Trophoblast cell (in vitro differentiated cells and primary cell): ENCODE measurements at regions not wholly inside any gene's neighbourhood (a gene's known extent, or its start where the extent isn't known, plus 50 kb on each side); places are given as distances from the start of the nearest gene placed in this dataset.

Experiments
- DNase-seq, 2 donors: peaks; one replicate each; pipeline ENCODE4 v3.0.0-alpha.2; 2016
- H2AFZ ChIP-seq: 2 replicates; pipeline ENCODE4 v1.6.1; 2013; ENCODE audit warnings: low read length, moderate library complexity, mild to moderate bottlenecking; ENCODE audit not compliant: insufficient read depth, poor library complexity
- H2AK5ac ChIP-seq: 2 replicates; pipeline ENCODE4 v1.6.1; 2013; ENCODE audit warnings: mild to moderate bottlenecking, low read length
- H2BK120ac ChIP-seq: 2 replicates; pipeline ENCODE4 v1.6.1; 2013; ENCODE audit warnings: low read length, mild to moderate bottlenecking, moderate library complexity; ENCODE audit not compliant: insufficient read depth, poor library complexity
- H2BK12ac ChIP-seq: 2 replicates; pipeline ENCODE4 v1.6.1; 2013; ENCODE audit warnings: mild to moderate bottlenecking, low read length, moderate library complexity
- H2BK5ac ChIP-seq: 2 replicates; pipeline ENCODE4 v1.6.1; 2013; ENCODE audit warnings: low read length, low read depth, moderate library complexity, mild to moderate bottlenecking; ENCODE audit not compliant: poor library complexity
- H3K14ac ChIP-seq: 2 replicates; pipeline ENCODE4 v1.6.1; 2013; ENCODE audit warnings: mild to moderate bottlenecking, low read length
- H3K18ac ChIP-seq: 2 replicates; pipeline ENCODE4 v1.6.1; 2013; ENCODE audit warnings: mild to moderate bottlenecking, low read length
- H3K23ac ChIP-seq: 2 replicates; pipeline ENCODE4 v1.6.1; 2013; ENCODE audit warnings: low read length
- H3K27ac ChIP-seq: 2 replicates; pipeline ENCODE4 v1.5.1; 2013; ENCODE audit warnings: low read depth, mild to moderate bottlenecking, inconsistent platforms, low read length, moderate library complexity
- H3K27me3 ChIP-seq: 2 replicates; pipeline ENCODE4 v1.6.1; 2013; ENCODE audit warnings: inconsistent platforms, mild to moderate bottlenecking, low read length, moderate library complexity; ENCODE audit not compliant: insufficient read depth
- H3K36me3 ChIP-seq, 2 experiments: 1 replicate in 1 of 2; 2 replicates in 1 of 2; pipeline ENCODE4 v1.6.1; 2013; ENCODE audit warnings: low read length in 2 of 2, mild to moderate bottlenecking in 2 of 2, moderate library complexity in 1 of 2; ENCODE audit not compliant: insufficient read depth in 2 of 2, control insufficient read depth in 1 of 2
- H3K4ac ChIP-seq: 2 replicates; pipeline ENCODE4 v1.6.1; 2013; ENCODE audit warnings: low read depth, mild to moderate bottlenecking, low read length, moderate library complexity
- H3K4me1 ChIP-seq, 2 experiments: 1 replicate in 1 of 2; 2 replicates in 1 of 2; pipeline ENCODE4 v1.6.1; 2013; ENCODE audit warnings: low read length in 2 of 2, mild to moderate bottlenecking in 2 of 2, moderate library complexity in 1 of 2; ENCODE audit not compliant: insufficient read depth in 2 of 2, control insufficient read depth in 1 of 2
- H3K4me2 ChIP-seq: 2 replicates; pipeline ENCODE4 v1.6.1; 2013; ENCODE audit warnings: inconsistent platforms, mild to moderate bottlenecking, low read length, moderate library complexity
- H3K4me3 ChIP-seq: 2 replicates; pipeline ENCODE4 v1.5.1; 2013; ENCODE audit warnings: mild to moderate bottlenecking, low read depth, low read length, inconsistent platforms
- H3K79me1 ChIP-seq: one replicate; pipeline ENCODE4 v1.6.1; 2013; ENCODE audit warnings: low read length
- H3K79me2 ChIP-seq: 2 replicates; pipeline ENCODE4 v1.6.1; 2013; ENCODE audit warnings: low read length, mild to moderate bottlenecking; ENCODE audit not compliant: control insufficient read depth, insufficient read depth, poor library complexity
- H3K9ac ChIP-seq: 2 replicates; pipeline ENCODE4 v1.6.1; 2013; ENCODE audit warnings: mild to moderate bottlenecking, low read length
- H3K9me3 ChIP-seq: 2 replicates; pipeline ENCODE4 v1.6.1; 2013; ENCODE audit warnings: low read depth, mild to moderate bottlenecking, control low read depth, inconsistent platforms, low read length; ENCODE audit not compliant: insufficient read depth
- H4K12ac ChIP-seq: 2 replicates; pipeline ENCODE4 v1.6.1; 2013; ENCODE audit warnings: low read depth, mild to moderate bottlenecking, low read length, moderate library complexity
- H4K8ac ChIP-seq: 2 replicates; pipeline ENCODE4 v1.6.1; 2013; ENCODE audit warnings: low read depth, mild to moderate bottlenecking, low read length, moderate library complexity
- H4K91ac ChIP-seq: one replicate; pipeline ENCODE4 v1.6.1; 2013; ENCODE audit warnings: low read depth, mild to moderate bottlenecking, low read length, moderate library complexity
- WGBS: extraction: QIAGEN DNeasy Blood & Tissue Kit; methylation state at CpG from one replicate; pipeline ENCODE4 v1.1.7; 2013; ENCODE audit warnings: missing lambda C conversion rate; ENCODE audit not compliant: insufficient read length, insufficient coverage; ENCODE audit errors: extremely low coverage; 5-methylcytosine and 5-hydroxymethylcytosine counted together

GRCh38 chr21:35326677-35327076, 277.6 kb upstream of the RUNX1 start:
- Histone ChIP-seq H3K23ac (no peak overlapping the region), H3K9ac (no peak overlapping the region), H3K4me2 (no peak overlapping the region), H3K9me3 (peaks cover 2% of the 10 kb centered on the region), H2AK5ac (no peak overlapping the region), H3K4me3 (no peak overlapping the region), H2BK120ac (no peak overlapping the region), H3K79me2 (no peaks in the 10 kb centered on the region), H3K27ac (no peak overlapping the region), H3K36me3 (no peaks in the 10 kb centered on the region), H2BK5ac (no peak overlapping the region), H3K4ac (no peak overlapping the region), H4K12ac (no peak overlapping the region), H2AFZ (no peak overlapping the region), H3K14ac (no peak overlapping the region), H3K79me1 (no peaks in the 10 kb centered on the region), H3K18ac (no peak overlapping the region), H4K91ac (no peak overlapping the region), H3K4me1 (peaks cover 0 to 10% of the 10 kb centered on the region in 2 experiments), H3K27me3 (no peaks in the 10 kb centered on the region), H4K8ac (no peak overlapping the region), H2BK12ac (no peak overlapping the region)
- WGBS: no CpG with 5 or more reads among the region's 2 CpGs
- no peak for DNase-seq

GRCh38 chr21:35325953-35326352, 276.9 kb upstream of the RUNX1 start:
- no peaks in the 10 kb centered on the region for H3K27me3 ChIP-seq
- H3K9me3 ChIP-seq: peaks cover 2% of the 10 kb centered on the region
- H3K9ac ChIP-seq: no peak overlapping the region
- no peak overlapping the region for H2BK12ac ChIP-seq
- H3K23ac ChIP-seq: no peak overlapping the region
- H3K79me2 ChIP-seq: no peaks in the 10 kb centered on the region
- peaks cover 0 to 10% of the 10 kb centered on the region in 2 experiments for H3K4me1 ChIP-seq
- no peak overlapping the region for H3K18ac ChIP-seq
- no peak overlapping the region for H2BK120ac ChIP-seq
- H2AFZ ChIP-seq: no peak overlapping the region
- H2AK5ac ChIP-seq: no peak overlapping the region
- no peak overlapping the region for H3K4ac ChIP-seq
- H4K12ac ChIP-seq: no peak overlapping the region
- H3K79me1 ChIP-seq: no peaks in the 10 kb centered on the region
- WGBS: no CpG with 5 or more reads among the region's 2 CpGs
- no peak overlapping the region for H2BK5ac ChIP-seq
- H3K4me3 ChIP-seq: no peak overlapping the region
- no peak overlapping the region for H3K14ac ChIP-seq
- no peak overlapping the region for H4K91ac ChIP-seq
- no peak overlapping the region for H4K8ac ChIP-seq
- DNase-seq: no peak
- no peaks in the 10 kb centered on the region for H3K36me3 ChIP-seq
- no peak overlapping the region for H3K27ac ChIP-seq
- H3K4me2 ChIP-seq: no peak overlapping the region

- H3K9me3 ChIP-seq: peaks cover 2% of the 10 kb centered on the region
- H4K91ac ChIP-seq: no peak overlapping the region
- H4K8ac ChIP-seq: no peak overlapping the region
- H3K27me3 ChIP-seq: no peaks in the 10 kb centered on the region
- no peak overlapping the region for H2AK5ac ChIP-seq
- no peak overlapping the region for H3K4me2 ChIP-seq
- no peak overlapping the region for H2BK5ac ChIP-seq
- H2BK12ac ChIP-seq: peak overlapping the region; percentile 32
- no peak overlapping the region for H3K9ac ChIP-seq
- no peak overlapping the region for H3K27ac ChIP-seq
- peak overlapping the region; percentile 20 for H3K14ac ChIP-seq
- no peak overlapping the region for H3K4ac ChIP-seq
- no peak overlapping the region for H2BK120ac ChIP-seq
- H3K18ac ChIP-seq: no peak overlapping the region
- no peak overlapping the region for H2AFZ ChIP-seq
- H3K79me2 ChIP-seq: no peaks in the 10 kb centered on the region
- no peak overlapping the region for H3K4me3 ChIP-seq
- no CpG with 5 or more reads among the region's 14 CpGs for WGBS
- H4K12ac ChIP-seq: no peak overlapping the region
- H3K23ac ChIP-seq: no peak overlapping the region
- peak in 1 of 2 donors; percentile 61 for DNase-seq
- H3K36me3 ChIP-seq: no peaks in the 10 kb centered on the region
- peaks cover 0 to 10% of the 10 kb centered on the region in 2 experiments for H3K4me1 ChIP-seq
- no peaks in the 10 kb centered on the region for H3K79me1 ChIP-seq
These were observed 275.5 kb upstream of the RUNX1 start for GRCh38 chr21:35324372-35325220.

GRCh38 chr21:35323947-35324346, 274.8 kb upstream of the RUNX1 start:
- WGBS: no CpG with 5 or more reads among the region's 9 CpGs
- Histone ChIP-seq H2BK5ac (no peak overlapping the region), H3K27ac (no peak overlapping the region), H3K4me2 (no peak overlapping the region), H3K79me2 (no peaks in the 10 kb centered on the region), H3K27me3 (no peaks in the 10 kb centered on the region), H2AFZ (no peak overlapping the region), H3K23ac (no peak overlapping the region), H3K18ac (no peak overlapping the region), H2BK12ac (no peak overlapping the region), H3K4me1 (peaks cover 0 to 10% of the 10 kb centered on the region in 2 experiments), H3K36me3 (no peaks in the 10 kb centered on the region), H3K9ac (no peak overlapping the region), H4K8ac (no peak overlapping the region), H4K91ac (no peak overlapping the region), H3K4ac (no peak overlapping the region), H3K79me1 (no peaks in the 10 kb centered on the region), H3K4me3 (no peak overlapping the region), H3K9me3 (peaks cover 2% of the 10 kb centered on the region), H2AK5ac (no peak overlapping the region), H2BK120ac (no peak overlapping the region), H4K12ac (no peak overlapping the region), H3K14ac (no peak overlapping the region)
- DNase-seq: no peak
